Vagina (tissue), 2 donors: ENCODE measurements at regions not wholly inside any gene's neighbourhood (a gene's known extent, or its start where the extent isn't known, plus 50 kb on each side); places are given as distances from the start of the nearest gene placed in this dataset.

Experiments
- POLR2A ChIP-seq, 2 donors: fragments of 450-650 bp; IDR thresholded peaks; one replicate each; pipeline ENCODE4 v1.6.1; 2017; ENCODE audit warnings: antibody characterized with exemption in 2 of 2, mild to moderate bottlenecking in 2 of 2, moderate library complexity in 2 of 2
- POLR2AphosphoS5 ChIP-seq, 2 donors: sonication (generic); formaldehyde crosslinking; IDR thresholded peaks; one replicate each; pipeline ENCODE4 v1.9.0; 2017; ENCODE audit warnings: antibody characterized with exemption in 2 of 2, mild to moderate bottlenecking in 2 of 2, low read depth in 1 of 2; ENCODE audit not compliant: insufficient read depth in 1 of 2

- TF ChIP-seq POLR2A (IDR thresholded peaks at IDR 0.05) (no peak), POLR2AphosphoS5 (IDR thresholded peaks at IDR 0.05; ENCODE audit: insufficient read depth in 1 of 2, low read depth in 1 of 2) (no peak)
Observed at GRCh38 chr12:24360907-24361306, 411.4 kb upstream of the SOX5 start.
